Renal cortex interstitium (tissue), 11 donors: ENCODE measurements at regions not wholly inside any gene's neighbourhood (a gene's known extent, or its start where the extent isn't known, plus 50 kb on each side); places are given as distances from the start of the nearest gene placed in this dataset.

Experiments used
- DNase-seq, 11 donors: peaks; one replicate each; pipeline ENCODE4 v3.0.0-alpha.2; 2013; ENCODE audit warnings: low read depth in 9 of 11, low spot score in 4 of 11; ENCODE audit errors: extremely low read depth in 1 of 11

GRCh38 chr6:170108890-170109587 is 181.8 kb downstream of the DLL1 start:
- DNase-seq, result no peak

- DNase-seq, result no peak
Observed at GRCh38 chr6:170108456-170108855, 182.4 kb downstream of the DLL1 start.

GRCh38 chr6:170107606-170108222 is 183.2 kb downstream of the DLL1 start:
- no peak for DNase-seq

- DNase-seq, result no peak
Observed at GRCh38 chr6:170106906-170107525, 183.9 kb downstream of the DLL1 start.

GRCh38 chr6:170102582-170103481 is 188.0 kb downstream of the DLL1 start:
- no peak for DNase-seq

- DNase-seq, result no peak
Observed at GRCh38 chr6:170102038-170102437, 188.8 kb downstream of the DLL1 start.

GRCh38 chr6:170101281-170102035 is 189.4 kb downstream of the DLL1 start:
- DNase-seq, result no peak

GRCh38 chr6:170100046-170100445 is 190.8 kb downstream of the DLL1 start:
- DNase-seq, result no peak

GRCh38 chr6:170099387-170099786 is 191.5 kb downstream of the DLL1 start:
- no peak for DNase-seq

- no peak for DNase-seq
Observed at GRCh38 chr6:170098428-170099170, 192.3 kb downstream of the DLL1 start.

GRCh38 chr6:170097505-170098427 is 193.1 kb downstream of the DLL1 start:
- DNase-seq, result no peak

GRCh38 chr6:170096803-170097504 is 193.9 kb downstream of the DLL1 start:
- no peak for DNase-seq

GRCh38 chr6:170096191-170096802 is 194.6 kb downstream of the DLL1 start:
- DNase-seq, result peak in 1 of 11 donors; percentile 22

GRCh38 chr6:170095273-170095981 is 195.5 kb downstream of the DLL1 start:
- DNase-seq, result no peak

GRCh38 chr6:170094686-170095272 is 196.1 kb downstream of the DLL1 start:
- DNase-seq, result no peak
